ENCODE measurements at regions not wholly inside any gene's neighbourhood (a gene's known extent, or its start where the extent isn't known, plus 50 kb on each side); places are given as distances from the start of the nearest gene placed in this dataset.
"Not testable (repeated sequence)": the region's sequence is repeated elsewhere in the genome, so short reads cannot be mapped to it uniquely, and the experiment has no call there.

- TF ChIP-seq EZH2 (IDR thresholded peaks at IDR 0.05; ENCODE audit: borderline replicate concordance, insufficient read depth, low read depth, low read length, poor library complexity, severe bottlenecking); CTCF (IDR thresholded peaks at IDR 0.05): not testable (repeated sequence)
These were observed 578.6 kb upstream of the FSHR start for GRCh38 chr2:49732924-49733323.

Measured in B cell (primary cell).